Mucosa of descending colon (tissue), 3 donors: ENCODE measurements at regions not wholly inside any gene's neighbourhood (a gene's known extent, or its start where the extent isn't known, plus 50 kb on each side); places are given as distances from the start of the nearest gene placed in this dataset.

ENCODE experiments used
- ATAC-seq: fragments of 200-7000 bp; cut with Tn5 transposase; one replicate; pipeline ENCODE4 v1.9.1; 2020; ENCODE audit warnings: mild to moderate bottlenecking, moderate library complexity
- DNase-seq, 3 donors: peaks; one replicate each; pipeline ENCODE4 v3.0.0-alpha.2; 2020
- H3K36me3 ChIP-seq: fragments of 200-600 bp; one replicate; pipeline ENCODE4 v1.8.0; 2021; ENCODE audit warnings: low read depth, mild to moderate bottlenecking
- H3K4me1 ChIP-seq: fragments of 200-600 bp; one replicate; pipeline ENCODE4 v1.8.0; 2021; ENCODE audit warnings: low read depth, mild to moderate bottlenecking
- H3K4me3 ChIP-seq: fragments of 200-600 bp; one replicate; pipeline ENCODE4 v1.8.0; 2021; ENCODE audit warnings: mild to moderate bottlenecking
- H3K9me3 ChIP-seq: fragments of 200-600 bp; one replicate; pipeline ENCODE4 v1.8.0; 2021; ENCODE audit warnings: mild to moderate bottlenecking
- intact Hi-C, 2 donors: fragments of 100-400 bp; cut with DNase I in 1 of 2; cut with micrococcal nuclease in 1 of 2; formaldehyde crosslinking; loops; one replicate each; pipeline versions ENCODE4 v1.11.0 to v1.11.1; 2022; cut with DNase I, micrococcal nuclease
- TF ChIP-seq, protein P1 (sequence below): fragments of 200-600 bp; IDR thresholded peaks from one replicate; pipeline ENCODE4 v1.8.0; 2022; ENCODE audit warnings: antibody characterized with exemption, mild to moderate bottlenecking
- donor health status: DM: no; HTN: no; CAD: no; lungs with moderate emphysema.
- donor health status: DM: no; HTN: no; CAD: no.
- donor health status: DM: no; HTN: yes; CAD: no.

DNA sequence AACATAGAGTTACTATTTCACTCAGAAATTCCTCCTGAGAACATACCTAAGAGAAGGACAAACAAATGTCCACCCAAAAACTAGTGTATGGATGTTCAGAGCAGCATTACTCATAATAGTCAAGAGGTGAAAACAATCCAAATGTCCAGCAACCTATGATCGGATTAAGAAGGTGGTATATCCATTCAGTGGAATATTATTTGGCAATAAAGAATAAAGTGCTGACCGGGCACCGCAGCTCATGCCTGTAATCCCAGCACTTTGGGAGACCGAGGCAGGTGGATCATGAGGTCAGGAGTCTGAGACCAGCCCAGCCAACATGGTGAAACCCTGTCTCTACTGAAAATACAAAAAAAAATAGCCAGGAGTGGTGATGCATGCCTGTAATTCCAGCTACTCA lies 182.8 kb upstream of the AGAP1 start:
- intact Hi-C loops, result no loop called here
- ATAC-seq, result no peak
- Histone ChIP-seq H3K4me3 (no peak overlapping the region), H3K4me1 (no peaks in the 10 kb centered on the region), H3K36me3 (no peaks in the 10 kb centered on the region), H3K9me3 (no peaks in the 10 kb centered on the region)
- TF ChIP-seq, protein P1, sequence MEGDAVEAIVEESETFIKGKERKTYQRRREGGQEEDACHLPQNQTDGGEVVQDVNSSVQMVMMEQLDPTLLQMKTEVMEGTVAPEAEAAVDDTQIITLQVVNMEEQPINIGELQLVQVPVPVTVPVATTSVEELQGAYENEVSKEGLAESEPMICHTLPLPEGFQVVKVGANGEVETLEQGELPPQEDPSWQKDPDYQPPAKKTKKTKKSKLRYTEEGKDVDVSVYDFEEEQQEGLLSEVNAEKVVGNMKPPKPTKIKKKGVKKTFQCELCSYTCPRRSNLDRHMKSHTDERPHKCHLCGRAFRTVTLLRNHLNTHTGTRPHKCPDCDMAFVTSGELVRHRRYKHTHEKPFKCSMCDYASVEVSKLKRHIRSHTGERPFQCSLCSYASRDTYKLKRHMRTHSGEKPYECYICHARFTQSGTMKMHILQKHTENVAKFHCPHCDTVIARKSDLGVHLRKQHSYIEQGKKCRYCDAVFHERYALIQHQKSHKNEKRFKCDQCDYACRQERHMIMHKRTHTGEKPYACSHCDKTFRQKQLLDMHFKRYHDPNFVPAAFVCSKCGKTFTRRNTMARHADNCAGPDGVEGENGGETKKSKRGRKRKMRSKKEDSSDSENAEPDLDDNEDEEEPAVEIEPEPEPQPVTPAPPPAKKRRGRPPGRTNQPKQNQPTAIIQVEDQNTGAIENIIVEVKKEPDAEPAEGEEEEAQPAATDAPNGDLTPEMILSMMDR, result no peak
- DNase-seq, result no peak

GRCh38 chr2:235312571-235312970 lies 181.3 kb upstream of the AGAP1 start:
- H3K4me3 ChIP-seq, result no peak overlapping the region
- ATAC-seq, result peak; percentile 78

DNA sequence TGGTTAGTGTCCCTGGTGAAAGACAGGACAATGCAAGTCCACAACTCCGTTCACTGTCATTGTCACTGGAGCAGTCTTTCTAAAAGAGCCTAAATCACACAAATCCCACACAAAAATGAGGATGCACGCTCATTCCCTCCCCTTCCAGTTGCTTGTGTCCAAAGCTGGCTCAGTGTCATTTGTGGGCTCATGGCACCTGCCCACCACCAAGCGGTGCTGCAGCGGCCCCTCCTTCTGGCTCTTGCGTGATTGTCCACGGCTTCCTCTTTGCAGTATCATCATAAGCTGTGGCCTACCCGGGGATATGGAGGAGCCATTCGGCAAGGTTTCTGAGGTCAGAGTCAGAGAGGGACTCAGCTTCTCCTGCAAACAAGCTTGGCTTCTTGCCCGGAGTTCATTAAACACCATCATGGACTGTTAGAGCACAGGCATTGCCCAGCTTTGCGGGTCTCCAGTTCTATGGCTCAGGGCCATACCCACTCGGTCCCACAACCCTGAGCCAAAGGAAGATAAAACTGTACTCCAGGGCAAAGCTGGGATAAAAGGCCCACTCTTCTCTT lies 179.4 kb upstream of the AGAP1 start:
- Histone ChIP-seq H3K4me3 (no peak overlapping the region), H3K4me1 (no peaks in the 10 kb centered on the region), H3K9me3 (no peaks in the 10 kb centered on the region), H3K36me3 (no peaks in the 10 kb centered on the region)
- no peak for ATAC-seq
- DNase-seq, result no peak
- intact Hi-C loops, result no loop called here
- TF ChIP-seq, protein P1, result no peak

More at GRCh38 chr2:235312571-235312970, 181.3 kb upstream of the AGAP1 start:
- peak in 2 of 3 donors; percentile 35 to 64 for DNase-seq
- TF ChIP-seq, protein P1, result no peak
- Histone ChIP-seq H3K36me3 (no peaks in the 10 kb centered on the region), H3K4me1 (no peaks in the 10 kb centered on the region), H3K9me3 (no peaks in the 10 kb centered on the region)
- intact Hi-C loops, result no loop called here

- no peaks in the 10 kb centered on the region for H3K36me3 ChIP-seq
- no peaks in the 10 kb centered on the region for H3K9me3 ChIP-seq
- intact Hi-C loops, result no loop called here
- no peaks in the 10 kb centered on the region for H3K4me1 ChIP-seq
- DNase-seq, result no peak
- TF ChIP-seq, protein P1, result no peak
- ATAC-seq, result no peak
- no peak overlapping the region for H3K4me3 ChIP-seq
These were observed 174.7 kb upstream of the AGAP1 start for GRCh38 chr2:235319095-235319494.

GRCh38 chr2:235320326-235320725 lies 173.5 kb upstream of the AGAP1 start:
- Histone ChIP-seq H3K9me3 (no peaks in the 10 kb centered on the region), H3K4me3 (no peak overlapping the region), H3K4me1 (no peaks in the 10 kb centered on the region), H3K36me3 (no peaks in the 10 kb centered on the region)
- TF ChIP-seq, protein P1, result no peak
- no peak for DNase-seq
- ATAC-seq, result no peak
- intact Hi-C loops, result no loop called here

DNA sequence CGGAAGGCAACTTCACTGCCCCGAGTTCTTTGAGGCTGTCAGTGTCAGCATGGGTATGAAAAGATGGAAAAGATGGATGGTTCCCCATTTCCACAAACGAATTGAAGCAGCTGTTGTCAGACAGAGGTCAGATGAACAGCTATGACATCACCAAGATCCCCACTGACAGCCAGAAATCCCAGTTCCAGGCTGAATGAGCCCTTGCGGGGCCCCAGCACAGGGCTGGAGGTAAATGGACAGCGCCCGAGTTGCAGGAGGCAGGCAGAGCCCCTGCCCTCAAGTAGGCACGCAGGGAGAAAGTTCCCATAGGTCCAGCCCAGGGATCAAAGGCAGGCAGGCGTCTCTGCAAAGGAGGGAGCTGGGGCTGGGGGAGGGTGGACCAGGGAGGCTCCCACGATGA lies 169.5 kb upstream of the AGAP1 start:
- DNase-seq, result no peak
- Histone ChIP-seq H3K4me3 (no peak overlapping the region), H3K4me1 (no peaks in the 10 kb centered on the region), H3K9me3 (no peaks in the 10 kb centered on the region), H3K36me3 (no peaks in the 10 kb centered on the region)
- TF ChIP-seq, protein P1, result no peak
- no peak for ATAC-seq
- intact Hi-C loops, result no loop called here
